HUES48 (cell line): ENCODE measurements at regions not wholly inside any gene's neighbourhood (a gene's known extent, or its start where the extent isn't known, plus 50 kb on each side); places are given as distances from the start of the nearest gene placed in this dataset.

Experiments
- H3K27ac ChIP-seq: one replicate; pipeline ENCODE4 v1.7.0; 2013; ENCODE audit warnings: low read depth, low read length, inconsistent platforms
- H3K27me3 ChIP-seq: 2 replicates; pipeline ENCODE4 v1.6.1; 2013; ENCODE audit warnings: mild to moderate bottlenecking, low read length; ENCODE audit not compliant: control insufficient read depth, insufficient read depth
- H3K36me3 ChIP-seq: 2 replicates; pipeline ENCODE4 v1.6.1; 2013; ENCODE audit warnings: low read length; ENCODE audit not compliant: control insufficient read depth, insufficient read depth
- H3K4me1 ChIP-seq: 2 replicates; pipeline ENCODE4 v1.6.1; 2013; ENCODE audit warnings: mild to moderate bottlenecking, low read length; ENCODE audit not compliant: control insufficient read depth, insufficient read depth
- H3K4me3 ChIP-seq: 2 replicates; pipeline ENCODE4 v1.5.1; 2013; ENCODE audit warnings: mild to moderate bottlenecking, low read depth, low read length
- H3K9ac ChIP-seq: 2 replicates; pipeline ENCODE4 v1.6.1; 2013; ENCODE audit warnings: mild to moderate bottlenecking, low read depth, low read length, moderate library complexity
- H3K9me3 ChIP-seq: 2 replicates; pipeline ENCODE4 v1.6.1; 2013; ENCODE audit warnings: low read length; ENCODE audit not compliant: control insufficient read depth, insufficient read depth

- no peak overlapping the region for H3K9ac ChIP-seq
- H3K27ac ChIP-seq: no peak overlapping the region
- no peaks in the 10 kb centered on the region for H3K4me1 ChIP-seq
- H3K9me3 ChIP-seq: no peaks in the 10 kb centered on the region
- no peaks in the 10 kb centered on the region for H3K27me3 ChIP-seq
- H3K4me3 ChIP-seq: no peak overlapping the region
- H3K36me3 ChIP-seq: no peaks in the 10 kb centered on the region
These were observed 1098.7 kb downstream of the AACS start for GRCh38 chr12:126163984-126164383.

- Histone ChIP-seq H3K9ac (no peak overlapping the region), H3K9me3 (no peaks in the 10 kb centered on the region)
These were observed 1106.8 kb downstream of the AACS start for GRCh38 chr12:126171937-126172559.

GRCh38 chr12:126182619-126183236 lies 1117.5 kb downstream of the AACS start:
- Histone ChIP-seq H3K4me1 (no peaks in the 10 kb centered on the region), H3K36me3 (no peaks in the 10 kb centered on the region), H3K27ac (no peak overlapping the region), H3K4me3 (no peak overlapping the region), H3K9me3 (peaks cover 8% of the 10 kb centered on the region), H3K9ac (no peak overlapping the region), H3K27me3 (no peaks in the 10 kb centered on the region)

More at GRCh38 chr12:126171937-126172559, 1106.8 kb downstream of the AACS start:
- no peaks in the 10 kb centered on the region for H3K27me3 ChIP-seq
- H3K4me1 ChIP-seq: peaks cover 3% of the 10 kb centered on the region; the same call in 1 of the 2 replicates
- H3K36me3 ChIP-seq: no peaks in the 10 kb centered on the region
- H3K27ac ChIP-seq: no peak overlapping the region
- no peak overlapping the region for H3K4me3 ChIP-seq

GRCh38 chr12:126185025-126185424 lies 1119.8 kb downstream of the AACS start:
- Histone ChIP-seq H3K27me3 (peaks cover 12% of the 10 kb centered on the region; the same call in 1 of the 2 replicates), H3K9me3 (peaks cover 8% of the 10 kb centered on the region), H3K9ac (no peak overlapping the region), H3K4me3 (no peak overlapping the region), H3K27ac (no peak overlapping the region), H3K36me3 (no peaks in the 10 kb centered on the region), H3K4me1 (no peaks in the 10 kb centered on the region; the same call in 1 of the 2 replicates)

- no peaks in the 10 kb centered on the region for H3K36me3 ChIP-seq
- no peaks in the 10 kb centered on the region for H3K9me3 ChIP-seq
- peaks cover 37% of the 10 kb centered on the region for H3K27me3 ChIP-seq
- no peak overlapping the region for H3K9ac ChIP-seq
- H3K4me3 ChIP-seq: 0 out of 2 replicates have a peak overlapping the region, but pooled peaks have one; percentile 71
- no peak overlapping the region for H3K27ac ChIP-seq
- H3K4me1 ChIP-seq: peaks cover 9% of the 10 kb centered on the region
These were observed 1124.6 kb downstream of the AACS start for GRCh38 chr12:126189856-126190255.

- peak overlapping the region; percentile 71 for H3K4me3 ChIP-seq
- H3K4me1 ChIP-seq: peaks cover 9% of the 10 kb centered on the region
- no peak overlapping the region for H3K27ac ChIP-seq
- H3K27me3 ChIP-seq: peaks cover 37% of the 10 kb centered on the region
- no peaks in the 10 kb centered on the region for H3K9me3 ChIP-seq
- H3K36me3 ChIP-seq: no peaks in the 10 kb centered on the region
- H3K9ac ChIP-seq: peak overlapping the region; percentile 26; the same call in 1 of the 2 replicates
These were observed 1126.0 kb downstream of the AACS start for GRCh38 chr12:126191031-126191891.

GRCh38 chr12:126191949-126192348 lies 1126.7 kb downstream of the AACS start:
- H3K36me3 ChIP-seq: no peaks in the 10 kb centered on the region
- no peaks in the 10 kb centered on the region for H3K9me3 ChIP-seq
- peaks cover 37% of the 10 kb centered on the region for H3K27me3 ChIP-seq
- H3K9ac ChIP-seq: no peak overlapping the region
- peaks cover 9% of the 10 kb centered on the region for H3K4me1 ChIP-seq
- no peak overlapping the region for H3K27ac ChIP-seq
- H3K4me3 ChIP-seq: peak overlapping the region; percentile 71

- peaks cover 9% of the 10 kb centered on the region for H3K4me1 ChIP-seq
These were observed 1128.0 kb downstream of the AACS start for GRCh38 chr12:126193190-126193589.

GRCh38 chr12:126196263-126196662 lies 1131.0 kb downstream of the AACS start:
- H3K4me3 ChIP-seq: no peak overlapping the region

More at GRCh38 chr12:126193190-126193589, 1128.0 kb downstream of the AACS start:
- no peak overlapping the region for H3K27ac ChIP-seq
- H3K9ac ChIP-seq: no peak overlapping the region
- no peaks in the 10 kb centered on the region for H3K36me3 ChIP-seq
- H3K27me3 ChIP-seq: peaks cover 37% of the 10 kb centered on the region
- no peak overlapping the region for H3K4me3 ChIP-seq
- no peaks in the 10 kb centered on the region for H3K9me3 ChIP-seq

GRCh38 chr12:126198516-126198915 lies 1133.3 kb downstream of the AACS start:
- Histone ChIP-seq H3K4me3 (no peak overlapping the region), H3K9ac (no peak overlapping the region), H3K36me3 (no peaks in the 10 kb centered on the region), H3K9me3 (no peaks in the 10 kb centered on the region), H3K4me1 (no peaks in the 10 kb centered on the region), H3K27ac (no peak overlapping the region), H3K27me3 (no peaks in the 10 kb centered on the region)

More at GRCh38 chr12:126196263-126196662, 1131.0 kb downstream of the AACS start:
- peaks cover 4% of the 10 kb centered on the region; the same call in 1 of the 2 replicates for H3K4me1 ChIP-seq
- H3K9me3 ChIP-seq: no peaks in the 10 kb centered on the region
- no peak overlapping the region for H3K9ac ChIP-seq
- no peak overlapping the region for H3K27ac ChIP-seq
- no peaks in the 10 kb centered on the region for H3K36me3 ChIP-seq
- H3K27me3 ChIP-seq: peaks cover 16% of the 10 kb centered on the region
